GM18520 (cell line): ENCODE measurements at regions not wholly inside any gene's neighbourhood (a gene's known extent, or its start where the extent isn't known, plus 50 kb on each side); places are given as distances from the start of the nearest gene placed in this dataset.

Experiments
- ATAC-seq: cut with Tn5 transposase; IDR thresholded peaks from one replicate; pipeline ENCODE4 v1.9.1; 2021; ENCODE audit not compliant: unreplicated experiment

DNA sequence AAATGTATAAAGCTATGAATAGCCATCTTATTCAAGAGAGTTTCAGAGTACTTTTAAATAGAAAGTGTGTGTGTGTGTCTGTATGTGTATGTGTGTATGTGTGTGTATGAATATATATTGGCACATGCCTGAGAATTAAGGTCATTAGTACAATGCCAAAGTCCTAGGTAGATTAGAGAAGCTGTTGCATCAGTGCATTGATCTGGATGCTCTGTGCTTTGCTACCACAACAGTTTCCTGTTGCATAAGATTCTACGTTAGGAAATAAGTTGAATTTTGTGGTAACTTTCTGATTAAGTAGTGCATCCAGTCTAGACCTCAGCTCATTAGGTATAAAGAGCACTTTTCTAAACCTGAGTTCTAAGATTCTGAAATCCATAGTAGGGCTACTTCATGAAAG is 1102.8 kb upstream of the KLHL29 start:
- no peak for ATAC-seq

DNA sequence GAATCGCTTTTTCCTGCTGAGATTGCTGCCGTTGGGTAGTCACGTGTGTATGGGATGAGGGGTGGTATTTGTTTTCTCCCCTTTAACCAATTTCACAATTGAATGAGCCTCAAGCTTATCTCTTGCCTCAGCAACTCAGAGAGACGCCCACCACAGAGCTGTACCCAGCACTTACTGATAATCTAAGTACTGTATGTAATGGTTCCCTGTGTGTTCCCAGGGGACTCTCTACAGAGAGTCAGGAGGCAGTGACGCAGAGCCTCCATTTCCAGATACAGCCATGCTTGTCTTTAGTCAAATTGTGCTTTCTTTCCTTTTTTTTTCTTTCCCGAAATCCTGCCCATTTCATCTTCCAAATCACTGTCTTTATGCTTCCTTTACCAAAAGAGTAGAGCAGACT is 1102.1 kb upstream of the KLHL29 start:
- ATAC-seq = no peak

DNA sequence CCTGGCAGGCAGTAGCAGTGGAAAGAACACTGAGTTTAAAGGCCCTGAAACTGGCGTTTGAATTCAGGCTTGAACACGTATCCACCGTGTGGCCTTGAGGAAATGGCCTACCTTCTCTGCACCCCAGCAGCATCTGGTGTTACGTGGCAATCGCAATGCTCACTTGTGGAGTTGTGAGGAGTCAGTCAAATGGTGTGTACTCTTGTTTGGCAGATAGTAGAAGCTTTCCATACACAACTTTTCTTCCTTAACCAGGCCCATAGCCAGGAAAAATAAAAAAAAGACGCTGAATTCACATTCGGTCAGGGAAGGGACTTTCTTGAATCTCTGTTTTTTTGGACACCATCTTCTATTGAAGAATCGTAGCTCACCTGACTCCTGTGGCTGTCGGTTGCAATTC is 1101.5 kb upstream of the KLHL29 start:
- ATAC-seq = no peak

GRCh38 chr2:22290302-22290701 is 1094.7 kb upstream of the KLHL29 start:
- ATAC-seq = no peak

DNA sequence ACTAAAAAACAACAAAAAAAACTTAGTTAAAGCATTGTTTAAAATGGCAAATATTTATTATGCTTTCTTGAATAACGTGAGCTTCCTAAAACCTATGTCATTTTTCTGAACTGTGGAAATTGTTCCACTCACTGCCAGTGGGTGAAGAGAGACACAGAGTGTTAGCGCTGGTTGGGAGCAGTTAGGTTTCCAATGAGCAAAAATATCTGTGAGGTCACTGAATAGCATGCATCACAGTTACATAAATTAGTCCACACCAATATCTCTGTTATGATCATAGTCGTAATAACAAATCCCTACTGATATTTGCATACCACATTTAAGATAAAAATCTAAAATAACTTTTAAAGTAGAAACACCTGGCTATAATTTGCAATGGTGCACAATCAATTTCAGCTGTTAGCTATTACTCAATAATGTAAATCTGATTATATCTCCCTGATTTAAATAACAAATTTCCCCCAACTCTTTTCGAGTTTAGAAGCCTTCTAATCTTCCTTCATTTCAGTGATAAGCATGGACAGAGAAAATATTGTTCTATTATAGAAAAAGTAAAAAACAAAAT is 1094.0 kb upstream of the KLHL29 start:
- ATAC-seq = no peak

- ATAC-seq = no peak
Observed at GRCh38 chr2:22301228-22301627, 1083.8 kb upstream of the KLHL29 start.

DNA sequence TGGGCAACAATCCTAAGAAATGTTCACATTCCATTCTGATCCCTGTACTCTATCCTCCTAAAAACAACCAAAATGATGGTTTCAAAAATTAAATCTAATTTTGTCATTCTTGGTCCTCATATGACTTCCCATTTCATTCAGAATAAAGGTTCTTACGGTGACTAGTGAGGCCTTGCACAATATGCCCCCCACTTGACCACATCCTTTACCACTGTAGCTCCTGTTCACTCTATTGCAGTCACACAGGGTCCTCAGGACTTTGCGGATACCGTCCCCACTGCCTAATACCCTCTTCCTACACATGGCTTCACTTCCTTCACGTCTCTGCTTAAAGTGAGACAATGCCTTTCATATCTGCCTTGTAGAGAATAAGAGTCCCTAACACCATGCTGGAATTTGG is 1058.7 kb upstream of the KLHL29 start:
- ATAC-seq = no peak

DNA sequence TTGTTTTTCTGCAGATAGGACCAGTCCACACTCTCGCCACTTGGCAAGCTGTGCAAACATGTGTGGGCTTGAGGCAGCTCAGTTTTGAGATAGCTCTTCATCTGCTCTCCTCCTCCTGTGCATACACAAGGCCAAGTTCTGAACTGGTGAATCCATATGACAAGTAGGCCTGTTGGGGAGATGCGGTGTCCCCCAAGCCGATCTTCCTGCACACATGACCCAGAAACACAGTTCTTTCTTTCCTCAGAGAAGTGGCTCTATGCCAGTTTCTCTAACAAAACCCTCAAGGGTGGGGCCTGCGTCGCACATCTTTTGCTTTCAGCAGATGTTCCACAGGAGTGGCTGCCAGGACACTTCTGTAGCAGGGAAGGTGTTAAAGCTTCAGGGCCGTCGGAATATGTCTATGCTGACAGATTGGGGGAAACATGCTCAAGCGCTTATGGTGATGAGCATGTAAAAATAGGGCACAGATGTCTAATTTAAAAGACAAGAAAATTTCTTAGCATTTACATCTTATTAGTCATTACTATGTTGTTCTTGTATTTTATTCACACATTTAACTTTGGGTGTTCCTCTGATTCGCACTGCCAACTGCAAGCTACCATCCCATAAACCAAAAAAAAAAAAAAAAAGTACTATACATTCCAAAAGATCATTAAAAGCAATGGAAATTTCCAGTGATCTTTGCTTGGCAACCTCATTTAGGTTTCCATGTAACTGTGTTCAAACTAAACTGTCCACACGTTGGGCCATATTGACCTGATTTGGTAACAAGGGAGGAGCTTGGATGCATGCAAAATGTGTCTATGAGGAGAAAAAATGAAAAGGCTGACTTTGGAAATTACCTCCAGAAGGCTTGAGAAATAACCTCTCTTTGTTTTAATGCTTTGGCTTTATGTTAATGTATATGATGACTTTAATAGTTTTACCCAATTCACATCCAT is 1055.5 kb upstream of the KLHL29 start:
- ATAC-seq = no peak

GRCh38 chr2:22336414-22336813 is 1048.6 kb upstream of the KLHL29 start:
- no peak for ATAC-seq

DNA sequence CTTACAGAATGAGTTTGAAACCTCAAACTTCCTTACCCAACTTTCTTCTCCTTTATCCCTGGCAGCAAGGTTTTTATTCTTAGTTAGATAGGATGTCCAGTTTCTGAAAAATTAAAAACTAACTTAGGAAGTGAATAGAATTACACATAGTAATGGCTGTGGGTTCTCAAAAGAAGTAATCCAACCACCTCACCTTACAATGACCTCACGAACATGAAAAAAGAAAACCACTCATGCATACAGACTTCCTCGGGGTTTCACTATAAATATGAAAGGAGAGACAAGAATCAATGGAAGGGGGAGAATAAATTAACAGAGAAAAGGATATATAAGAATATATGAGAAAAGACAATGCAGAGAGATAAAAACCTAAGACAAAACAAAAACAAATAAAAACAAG is 1044.3 kb upstream of the KLHL29 start:
- no peak for ATAC-seq

DNA sequence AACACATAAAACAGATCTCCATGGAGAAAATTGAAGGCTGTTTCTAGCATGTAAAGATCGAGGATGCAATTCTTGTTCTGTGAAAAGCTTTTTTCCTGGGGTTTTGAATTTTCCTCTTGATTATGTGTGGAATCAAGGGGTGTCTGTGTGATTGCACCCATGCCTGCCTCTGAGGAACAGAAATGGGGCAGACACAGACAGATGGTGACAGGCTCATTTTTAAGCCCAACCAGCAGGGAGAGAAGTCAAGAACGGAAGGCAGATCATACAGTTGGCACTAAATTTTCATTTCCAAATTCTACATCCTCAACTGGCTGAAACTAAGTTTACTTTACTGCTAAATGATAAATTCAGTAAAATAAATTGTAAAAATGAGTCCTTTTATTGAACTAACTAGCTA is 1037.7 kb upstream of the KLHL29 start:
- ATAC-seq = no peak

- ATAC-seq = no peak
Observed at GRCh38 chr2:22350621-22351020, 1034.4 kb upstream of the KLHL29 start.

DNA sequence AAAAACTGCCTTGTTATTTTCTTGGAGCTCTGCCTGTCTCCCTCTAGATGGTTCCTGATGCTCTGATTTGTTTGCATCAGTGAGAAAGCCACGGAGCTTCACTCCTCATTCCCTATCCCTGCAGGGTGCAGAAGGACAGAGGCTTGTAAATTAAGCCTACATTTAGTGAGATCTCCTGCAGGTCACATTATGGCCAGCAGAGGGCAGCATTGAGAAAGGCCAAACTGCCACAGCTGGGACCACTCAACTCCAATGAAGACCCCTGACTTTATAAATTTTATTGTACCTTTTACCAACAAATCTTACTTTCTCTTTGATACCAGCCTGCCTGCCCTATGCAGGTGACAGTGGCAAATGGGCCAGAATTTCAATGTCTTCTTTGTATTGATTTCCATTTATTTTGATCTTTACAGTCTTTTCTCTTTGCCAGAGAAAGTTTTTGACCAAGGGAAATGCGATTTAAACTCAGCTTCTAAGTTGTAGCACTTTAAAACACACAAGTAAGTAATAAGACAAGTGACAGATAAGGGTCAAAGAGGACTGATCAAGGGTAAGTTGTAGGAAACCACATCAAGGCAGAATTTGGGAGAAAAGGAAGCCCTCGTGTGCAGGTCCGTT is 1029.1 kb upstream of the KLHL29 start:
- ATAC-seq = no peak

- ATAC-seq = no peak
Observed at GRCh38 chr2:22359071-22359672, 1025.8 kb upstream of the KLHL29 start.

DNA sequence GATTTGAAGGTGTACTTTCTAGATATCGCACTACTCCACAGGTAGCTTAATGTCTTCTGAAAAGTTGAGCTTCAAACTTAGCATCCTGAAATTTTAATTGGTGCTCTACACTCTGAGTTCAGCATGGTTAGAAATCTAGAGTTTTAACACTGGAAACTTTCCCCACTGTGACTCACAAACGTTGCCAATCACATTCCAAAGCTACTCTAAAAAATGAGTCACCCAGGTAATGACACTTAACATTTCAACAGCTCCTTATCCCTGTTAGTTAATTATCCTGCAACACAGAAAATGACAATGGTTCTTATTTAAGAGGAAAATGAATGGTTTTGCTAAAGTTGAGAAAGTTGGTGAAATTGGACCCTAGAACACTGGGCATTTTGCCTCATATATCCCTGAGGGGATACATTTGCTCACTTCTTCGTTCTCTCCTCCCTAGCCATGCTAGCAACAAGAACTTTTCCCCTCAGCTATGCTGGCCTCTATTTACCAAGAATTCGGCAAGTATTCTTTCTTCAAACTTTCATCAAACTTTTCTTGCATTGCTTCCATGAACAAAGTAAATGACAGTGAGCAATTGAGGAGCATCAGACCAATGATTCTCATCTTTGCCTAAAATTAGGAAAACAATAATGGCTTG is 1024.1 kb upstream of the KLHL29 start:
- ATAC-seq = no peak

- no peak for ATAC-seq
Observed at GRCh38 chr2:22361571-22361970, 1023.4 kb upstream of the KLHL29 start.

DNA sequence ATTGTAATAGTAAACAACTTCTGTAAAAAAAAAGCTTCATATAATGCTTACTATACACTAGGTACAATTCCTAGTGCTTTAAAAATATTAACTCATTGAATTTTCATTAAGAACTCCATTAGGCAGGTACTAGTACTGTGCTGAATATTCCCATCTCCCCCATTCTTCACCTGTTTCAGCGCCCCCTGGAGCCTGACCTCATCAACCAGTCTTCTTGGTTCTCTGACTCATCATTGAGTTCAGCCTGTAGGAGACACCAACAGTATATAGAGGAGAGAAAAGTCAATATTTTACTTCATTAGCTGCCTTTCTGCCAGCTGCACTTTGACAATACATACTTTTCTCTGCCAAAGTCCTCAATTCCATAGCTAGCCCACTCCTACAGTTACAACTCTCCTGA is 1009.9 kb upstream of the KLHL29 start:
- ATAC-seq = no peak

GRCh38 chr2:22377268-22377667 is 1007.7 kb upstream of the KLHL29 start:
- no peak for ATAC-seq

GRCh38 chr2:22382479-22383169 is 1002.4 kb upstream of the KLHL29 start:
- ATAC-seq = no peak

DNA sequence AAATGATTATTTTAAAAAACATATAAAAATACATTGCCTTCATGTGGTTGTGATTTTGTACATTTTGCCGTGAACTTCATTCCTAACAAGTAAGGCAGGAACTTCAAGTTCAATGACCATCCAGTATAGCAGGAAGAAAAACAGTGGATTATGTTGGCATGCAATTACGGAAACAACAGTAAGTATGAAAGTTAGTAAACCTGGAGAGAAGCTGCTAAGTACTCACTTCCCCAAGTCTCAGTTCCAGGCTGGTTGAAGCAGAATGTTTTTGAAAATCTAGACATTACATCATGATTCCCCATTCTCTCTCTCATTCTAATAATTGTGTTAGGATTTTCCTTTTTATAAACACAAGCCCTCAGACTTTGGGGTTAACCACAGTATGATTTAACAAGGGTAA is 987.1 kb upstream of the KLHL29 start:
- ATAC-seq = no peak

- ATAC-seq = no peak
Observed at GRCh38 chr2:22403748-22404147, 981.2 kb upstream of the KLHL29 start.
